ENCODE measurements at regions not wholly inside any gene's neighbourhood (a gene's known extent, or its start where the extent isn't known, plus 50 kb on each side); places are given as distances from the start of the nearest gene placed in this dataset.

- TF ChIP-seq EZH2 (IDR thresholded peaks at IDR 0.05; ENCODE audit: insufficient read depth, poor library complexity, severe bottlenecking): no peak
- no peak for TF ChIP-seq EZH2phosphoT487 (IDR thresholded peaks at IDR 0.05; ENCODE audit: insufficient read depth, low read depth)
These were observed 164.9 kb upstream of the SALL3 start for GRCh38 chr18:78814766-78815165.
